ENCODE measurements at regions not wholly inside any gene's neighbourhood (a gene's known extent, or its start where the extent isn't known, plus 50 kb on each side); places are given as distances from the start of the nearest gene placed in this dataset.

DNA sequence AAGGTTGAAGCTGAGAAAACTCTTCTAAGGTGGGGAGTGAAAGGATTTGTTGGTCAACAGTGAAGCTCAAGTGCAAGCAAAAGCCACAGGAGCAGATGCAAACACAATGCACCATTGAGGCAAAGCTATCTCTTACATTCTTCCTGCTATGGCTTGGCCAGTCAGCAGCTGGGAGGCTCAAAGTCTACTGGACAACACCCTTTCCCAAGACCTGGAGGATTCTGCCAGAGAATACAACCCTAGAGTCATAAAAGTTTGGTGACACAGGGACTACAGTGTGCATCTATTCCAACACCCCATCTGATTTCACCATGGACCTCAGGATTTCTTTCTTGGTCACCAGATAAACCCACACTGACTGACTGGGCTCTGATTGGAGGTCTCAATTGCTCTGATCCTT, 342.0 kb downstream of the HRH4 start:
- H3K36me3 ChIP-seq (ENCODE audit: control insufficient read depth, insufficient read depth, low read length), result no peaks in the 10 kb centered on the region; the same call in 1 of the 2 replicates
- no TSS peak for BruUV-seq (replicated peaks)
- H3K4me1 ChIP-seq (ENCODE audit: control insufficient read depth, insufficient read depth, low read length), result no peaks in the 10 kb centered on the region
- ChIA-PET CTCF (no interaction called here), POLR2A (no interaction called here)
- intact Hi-C loops (cut with micrococcal nuclease; ENCODE audit: unreplicated experiment), result no loop called here
- no peak overlapping the region for H3K27ac ChIP-seq (ENCODE audit: low read length)
- DNase-seq (ENCODE audit: low read depth, low spot score), result no peak
- ATAC-seq, result no peak
- no peaks in the 10 kb centered on the region for H3K9me3 ChIP-seq (ENCODE audit: control insufficient read depth, insufficient read depth, low read depth, low read length)
- TF ChIP-seq, protein P1, sequence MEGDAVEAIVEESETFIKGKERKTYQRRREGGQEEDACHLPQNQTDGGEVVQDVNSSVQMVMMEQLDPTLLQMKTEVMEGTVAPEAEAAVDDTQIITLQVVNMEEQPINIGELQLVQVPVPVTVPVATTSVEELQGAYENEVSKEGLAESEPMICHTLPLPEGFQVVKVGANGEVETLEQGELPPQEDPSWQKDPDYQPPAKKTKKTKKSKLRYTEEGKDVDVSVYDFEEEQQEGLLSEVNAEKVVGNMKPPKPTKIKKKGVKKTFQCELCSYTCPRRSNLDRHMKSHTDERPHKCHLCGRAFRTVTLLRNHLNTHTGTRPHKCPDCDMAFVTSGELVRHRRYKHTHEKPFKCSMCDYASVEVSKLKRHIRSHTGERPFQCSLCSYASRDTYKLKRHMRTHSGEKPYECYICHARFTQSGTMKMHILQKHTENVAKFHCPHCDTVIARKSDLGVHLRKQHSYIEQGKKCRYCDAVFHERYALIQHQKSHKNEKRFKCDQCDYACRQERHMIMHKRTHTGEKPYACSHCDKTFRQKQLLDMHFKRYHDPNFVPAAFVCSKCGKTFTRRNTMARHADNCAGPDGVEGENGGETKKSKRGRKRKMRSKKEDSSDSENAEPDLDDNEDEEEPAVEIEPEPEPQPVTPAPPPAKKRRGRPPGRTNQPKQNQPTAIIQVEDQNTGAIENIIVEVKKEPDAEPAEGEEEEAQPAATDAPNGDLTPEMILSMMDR (IDR thresholded peaks at IDR 0.05), result no peak
- TF ChIP-seq SIN3A (IDR thresholded peaks at IDR 0.05; ENCODE audit: borderline replicate concordance, insufficient read depth, low read depth, low read length) (no peak), POLR2AphosphoS5 (IDR thresholded peaks at IDR 0.05; ENCODE audit: low read depth, low read length) (no peak), TCF7L2 (IDR thresholded peaks at IDR 0.05; ENCODE audit: low read depth, low read length) (no peak)
- TF ChIP-seq, protein P2, sequence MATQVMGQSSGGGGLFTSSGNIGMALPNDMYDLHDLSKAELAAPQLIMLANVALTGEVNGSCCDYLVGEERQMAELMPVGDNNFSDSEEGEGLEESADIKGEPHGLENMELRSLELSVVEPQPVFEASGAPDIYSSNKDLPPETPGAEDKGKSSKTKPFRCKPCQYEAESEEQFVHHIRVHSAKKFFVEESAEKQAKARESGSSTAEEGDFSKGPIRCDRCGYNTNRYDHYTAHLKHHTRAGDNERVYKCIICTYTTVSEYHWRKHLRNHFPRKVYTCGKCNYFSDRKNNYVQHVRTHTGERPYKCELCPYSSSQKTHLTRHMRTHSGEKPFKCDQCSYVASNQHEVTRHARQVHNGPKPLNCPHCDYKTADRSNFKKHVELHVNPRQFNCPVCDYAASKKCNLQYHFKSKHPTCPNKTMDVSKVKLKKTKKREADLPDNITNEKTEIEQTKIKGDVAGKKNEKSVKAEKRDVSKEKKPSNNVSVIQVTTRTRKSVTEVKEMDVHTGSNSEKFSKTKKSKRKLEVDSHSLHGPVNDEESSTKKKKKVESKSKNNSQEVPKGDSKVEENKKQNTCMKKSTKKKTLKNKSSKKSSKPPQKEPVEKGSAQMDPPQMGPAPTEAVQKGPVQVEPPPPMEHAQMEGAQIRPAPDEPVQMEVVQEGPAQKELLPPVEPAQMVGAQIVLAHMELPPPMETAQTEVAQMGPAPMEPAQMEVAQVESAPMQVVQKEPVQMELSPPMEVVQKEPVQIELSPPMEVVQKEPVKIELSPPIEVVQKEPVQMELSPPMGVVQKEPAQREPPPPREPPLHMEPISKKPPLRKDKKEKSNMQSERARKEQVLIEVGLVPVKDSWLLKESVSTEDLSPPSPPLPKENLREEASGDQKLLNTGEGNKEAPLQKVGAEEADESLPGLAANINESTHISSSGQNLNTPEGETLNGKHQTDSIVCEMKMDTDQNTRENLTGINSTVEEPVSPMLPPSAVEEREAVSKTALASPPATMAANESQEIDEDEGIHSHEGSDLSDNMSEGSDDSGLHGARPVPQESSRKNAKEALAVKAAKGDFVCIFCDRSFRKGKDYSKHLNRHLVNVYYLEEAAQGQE (IDR thresholded peaks at IDR 0.05; ENCODE audit: insufficient read depth in 1 of 2, low read depth in 2 of 2, low read length in 1 of 2), result no peak
- no peaks in the 10 kb centered on the region for H3K27me3 ChIP-seq (ENCODE audit: control insufficient read depth, insufficient read depth, low read length)
- no peak overlapping the region for H3K4me3 ChIP-seq (ENCODE audit: low read depth in 2 of 2, low read length in 2 of 2)
- in situ Hi-C loops (cut with HindIII; ENCODE audit: low pct_unique_long_range_greater_than_20kb, low sequenced_read_pairs), result no loop called here

DNA sequence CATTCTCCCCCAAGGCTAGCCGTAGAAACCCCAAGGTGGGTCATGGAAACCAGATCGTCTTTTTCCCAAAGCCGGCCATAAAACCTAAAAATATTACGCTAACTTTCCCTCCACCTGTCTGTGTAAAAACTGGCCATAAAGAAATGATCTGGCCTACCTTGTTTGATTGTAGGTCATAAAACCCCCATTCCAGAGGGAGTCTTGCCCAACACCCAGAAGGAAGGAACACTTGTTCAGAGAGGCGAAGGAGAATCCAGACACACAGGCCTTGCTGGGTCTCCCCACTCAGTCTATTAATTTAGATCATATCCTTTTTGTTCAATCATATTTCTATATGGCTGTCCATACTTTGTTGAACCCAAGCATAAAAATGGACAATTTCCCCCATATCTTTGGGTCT, 344.7 kb downstream of the HRH4 start:
- no peak for DNase-seq (ENCODE audit: low read depth, low spot score)
- Histone ChIP-seq H3K4me1 (ENCODE audit: control insufficient read depth, insufficient read depth, low read length) (no peaks in the 10 kb centered on the region), H3K9me3 (ENCODE audit: control insufficient read depth, insufficient read depth, low read depth, low read length) (no peaks in the 10 kb centered on the region), H3K4me3 (ENCODE audit: low read depth in 2 of 2, low read length in 2 of 2) (no peak overlapping the region), H3K27me3 (ENCODE audit: control insufficient read depth, insufficient read depth, low read length) (no peaks in the 10 kb centered on the region), H3K36me3 (ENCODE audit: control insufficient read depth, insufficient read depth, low read length) (no peaks in the 10 kb centered on the region), H3K27ac (ENCODE audit: low read length) (no peak overlapping the region)
- CTCF ChIA-PET, result no interaction called here
- in situ Hi-C loops (cut with HindIII; ENCODE audit: low pct_unique_long_range_greater_than_20kb, low sequenced_read_pairs) (no loop called here), intact Hi-C loops (cut with micrococcal nuclease; ENCODE audit: unreplicated experiment) (no loop called here)
- no TSS peak for BruUV-seq (replicated peaks)
- POLR2A ChIA-PET, result no interaction called here
- TF ChIP-seq, protein P2 (IDR thresholded peaks at IDR 0.05; ENCODE audit: insufficient read depth in 1 of 2, low read depth in 2 of 2, low read length in 1 of 2), result no peak
- TF ChIP-seq TCF7L2 (IDR thresholded peaks at IDR 0.05; ENCODE audit: low read depth, low read length) (no peak), SIN3A (IDR thresholded peaks at IDR 0.05; ENCODE audit: borderline replicate concordance, insufficient read depth, low read depth, low read length) (no peak), POLR2AphosphoS5 (IDR thresholded peaks at IDR 0.05; ENCODE audit: low read depth, low read length) (no peak)
- ATAC-seq, result no peak
